GM12878 (cell line): ENCODE measurements at regions not wholly inside any gene's neighbourhood (a gene's known extent, or its start where the extent isn't known, plus 50 kb on each side); places are given as distances from the start of the nearest gene placed in this dataset.

ENCODE experiments used
- ATAC-seq: fragments of 200-7000 bp; cut with Tn5 transposase; 3 replicates; pipeline ENCODE4 v1.9.1; 2020; ENCODE audit warnings: mild to moderate bottlenecking, moderate library complexity
- BruUV-seq: library from RNA; stranded (reverse); fragments of 400-500 nt; replicated peaks from 2 replicates; lab custom pipeline; 2021; lab: Mats Ljungman, UMichigan
- CTCF ChIA-PET: fragments of 300-600 bp; sonication (Branson Sonifier 250); formaldehyde crosslinking; extraction: SDS; loops from one replicate; lab custom pipeline; 2021; ENCODE audit warnings: inconsistent platforms; lab: Yijun Ruan, JAX
- POLR2A ChIA-PET: fragments of 350-600 bp; formaldehyde crosslinking; extraction: SDS; loops from one replicate; lab custom pipeline; 2021; ENCODE audit warnings: inconsistent platforms; lab: Charles Lee
- RAD21 ChIA-PET: fragments of 300-600 bp; sonication (Branson Sonifier 250); formaldehyde crosslinking; loops from one replicate; lab custom pipeline; 2023; ENCODE audit warnings: antibody characterized with exemption; ENCODE audit not compliant: unreplicated experiment; lab: Charles Lee
- SMC1A ChIA-PET: fragments of 300-600 bp; sonication (Branson Sonifier 250); formaldehyde crosslinking; loops from one replicate; lab custom pipeline; 2023; ENCODE audit not compliant: unreplicated experiment, uncharacterized antibody; lab: Charles Lee
- DNase-seq: peaks from one replicate; pipeline ENCODE4 v3.0.0-alpha.2; 2011; ENCODE audit warnings: low read depth, low spot score
- FAIRE-seq: peaks from 3 replicates; lab custom pipeline; 2011; peaks lifted over from hg19 to GRCh38; lab: Jason Lieb, UNC
- H2AFZ ChIP-seq: 2 replicates; pipeline ENCODE4 v1.6.0; 2011; ENCODE audit warnings: low read depth, low read length, control low read depth; ENCODE audit not compliant: control insufficient read depth
- H3K27ac ChIP-seq: 2 replicates; pipeline ENCODE4 v1.5.1; 2011; ENCODE audit warnings: control low read depth; ENCODE audit not compliant: control insufficient read depth, insufficient read depth
- H3K27me3 ChIP-seq, 2 experiments: replicated peaks in 1 of 2; 2 replicates each; pipeline versions ENCODE4 v1.6.0 to v1.6.1; 2011; ENCODE audit warnings: low read length in 1 of 2; ENCODE audit not compliant: control insufficient read depth in 2 of 2, insufficient read depth in 2 of 2
- H3K36me3 ChIP-seq, 2 experiments: 2 replicates each; pipeline ENCODE4 v1.5.1; 2011; ENCODE audit warnings: low read length in 1 of 2; ENCODE audit not compliant: control insufficient read depth in 2 of 2, insufficient read depth in 2 of 2
- H3K4me1 ChIP-seq: 2 replicates; pipeline ENCODE4 v1.6.1; 2011; ENCODE audit warnings: mild to moderate bottlenecking, low read length, moderate library complexity, mixed read lengths; ENCODE audit not compliant: control insufficient read depth, insufficient read depth
- H3K4me2 ChIP-seq: 2 replicates; pipeline ENCODE4 v1.6.0; 2011; ENCODE audit warnings: control low read depth; ENCODE audit not compliant: control insufficient read depth, insufficient read depth
- H3K4me3 ChIP-seq: fragments of 200-600 bp; sonication (generic); 2 replicates; pipeline ENCODE4 v1.5.1; 2016
- H3K79me2 ChIP-seq: 2 replicates; pipeline ENCODE4 v1.6.0; 2011; ENCODE audit warnings: low read length; ENCODE audit not compliant: control insufficient read depth, insufficient read depth
- H3K9ac ChIP-seq: 2 replicates; pipeline ENCODE4 v1.8.0; 2011; ENCODE audit warnings: low read length, control low read depth, mixed read lengths; ENCODE audit not compliant: control insufficient read depth, insufficient read depth
- H3K9me3 ChIP-seq: replicated peaks from 3 replicates; pipeline ENCODE4 v1.5.1; 2011; ENCODE audit warnings: mild to moderate bottlenecking, low read length; ENCODE audit not compliant: control insufficient read depth, insufficient read depth
- H4K20me1 ChIP-seq: 2 replicates; pipeline ENCODE4 v1.6.0; 2011; ENCODE audit not compliant: control insufficient read depth, insufficient read depth
- CHD4 ChIP-seq: fragments of 200-600 bp; sonication (generic); IDR thresholded peaks from 2 replicates; pipeline ENCODE4 v1.6.1; 2016; ENCODE audit warnings: mild to moderate bottlenecking
- DPF2 ChIP-seq: fragments of 450-650 bp; IDR thresholded peaks from 2 replicates; pipeline ENCODE4 v1.6.1; 2017; ENCODE audit warnings: mild to moderate bottlenecking
- EED ChIP-seq: sonication (generic); IDR thresholded peaks from 2 replicates; pipeline ENCODE4 v1.6.1; 2016; ENCODE audit warnings: antibody characterized with exemption, low read depth
- IKZF1 ChIP-seq: fragments of 450-650 bp; conservative IDR thresholded peaks from 2 replicates; pipeline ENCODE4 v1.6.1; 2017; ENCODE audit warnings: antibody characterized with exemption, mild to moderate bottlenecking
- IKZF2 ChIP-seq, 2 experiments: fragments of 450-650 bp; IDR thresholded peaks; 2 replicates each; pipeline ENCODE4 v1.6.1; 2017; ENCODE audit warnings: mild to moderate bottlenecking in 2 of 2, moderate library complexity in 2 of 2
- KLF5 ChIP-seq: fragments of 450-650 bp; IDR thresholded peaks from 2 replicates; pipeline ENCODE4 v1.6.1; 2014; ENCODE audit warnings: mild to moderate bottlenecking; ENCODE audit not compliant: partially characterized antibody
- LARP7 ChIP-seq: fragments of 450-650 bp; IDR thresholded peaks from 2 replicates; pipeline ENCODE4 v1.6.1; 2017; ENCODE audit warnings: mild to moderate bottlenecking
- RUNX3 ChIP-seq: IDR thresholded peaks from 2 replicates; pipeline ENCODE4 v1.6.1; 2012; ENCODE audit warnings: low read length, inconsistent platforms
- SPI1 ChIP-seq: IDR thresholded peaks from 2 replicates; pipeline ENCODE4 v1.6.1; 2011; ENCODE audit warnings: low read depth, mild to moderate bottlenecking, low read length, moderate library complexity, borderline replicate concordance; ENCODE audit not compliant: insufficient read depth
- STAT1 ChIP-seq: fragments of 450-650 bp; conservative IDR thresholded peaks from 2 replicates; pipeline ENCODE4 v1.6.1; 2014; ENCODE audit warnings: antibody characterized with exemption, mild to moderate bottlenecking
- WGBS: methylation state at CpG from one replicate; pipeline ENCODE4 v1.1.6; 2016; ENCODE audit warnings: low lambda C conversion rate; ENCODE audit not compliant: insufficient replicate concordance, insufficient coverage; ENCODE audit errors: missing lambda C conversion rate; 5-methylcytosine and 5-hydroxymethylcytosine counted together
- in situ Hi-C: fragments of 300-500 bp; cut with MboI; formaldehyde crosslinking; loops from 9 replicates; pipeline ENCODE4 v1.14.3; 2018; ENCODE audit warnings: mixed read lengths
- intact Hi-C: fragments of 100-400 bp; cut with micrococcal nuclease; formaldehyde crosslinking; loops from one replicate; pipeline ENCODE4 v1.14.2; 2022; ENCODE audit not compliant: unreplicated experiment
- TF ChIP-seq, protein P1 (sequence below): fragments of 450-650 bp; IDR thresholded peaks from 2 replicates; pipeline ENCODE4 v1.6.1; 2017; ENCODE audit warnings: borderline replicate concordance

DNA sequence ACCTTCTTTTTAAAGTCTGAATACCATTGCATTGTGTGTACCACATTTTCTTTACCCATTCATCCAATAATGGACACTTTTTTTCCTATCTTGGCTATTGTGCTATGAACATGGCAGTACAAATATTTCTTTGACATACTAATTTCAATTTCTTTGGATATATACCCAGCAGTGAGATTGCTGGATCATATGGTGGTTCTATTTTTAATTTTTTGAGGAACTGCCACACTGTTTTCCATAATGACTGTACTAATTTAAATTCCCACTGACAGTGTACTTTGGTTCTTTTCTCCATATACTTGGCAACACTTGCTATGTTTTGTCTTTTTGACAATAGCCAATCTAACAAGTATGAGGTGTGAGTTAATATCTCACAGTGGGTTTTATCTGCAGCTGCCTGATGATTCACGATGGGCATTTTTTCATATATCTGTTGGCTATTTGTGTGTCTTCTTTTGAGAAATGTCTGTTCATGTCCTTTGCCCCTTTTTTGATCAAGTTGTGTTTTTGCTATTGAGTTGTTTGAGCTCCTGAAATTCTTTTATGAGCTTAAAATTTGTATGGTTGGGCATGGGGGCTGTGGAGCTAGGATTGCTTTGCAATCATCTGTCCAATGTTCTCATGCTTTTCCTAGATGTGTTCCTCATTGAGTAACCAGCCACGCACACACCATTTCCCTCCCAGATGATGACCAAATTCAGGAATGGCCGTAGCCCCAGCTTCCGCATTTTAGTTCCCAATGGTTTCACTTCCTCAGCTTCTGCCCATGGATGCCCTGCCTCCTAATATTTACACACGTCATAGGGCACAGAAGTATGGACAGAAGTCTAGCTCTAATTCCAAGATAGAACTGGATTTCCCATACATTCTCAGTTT is 380.0 kb upstream of the SGCG start:
- Histone ChIP-seq H3K27ac (no peak overlapping the region), H3K9ac (no peak overlapping the region), H3K27me3 (no peaks in the 10 kb centered on the region), H3K9me3 (no peaks in the 10 kb centered on the region), H3K4me2 (no peak overlapping the region), H3K4me1 (no peaks in the 10 kb centered on the region), H3K79me2 (no peaks in the 10 kb centered on the region), H4K20me1 (no peaks in the 10 kb centered on the region), H2AFZ (no peak overlapping the region), H3K36me3 (no peaks in the 10 kb centered on the region), H3K4me3 (no peak overlapping the region)
- 20% methylated on average over 5 of the region's 5 CpGs for WGBS
- peak; percentile 70 for TF ChIP-seq EED
- TF ChIP-seq RUNX3 = peak; percentile 15; the same call in 1 of the 2 replicates
- TF ChIP-seq CHD4 = no peak
- peak; percentile 60 for TF ChIP-seq IKZF1
- TF ChIP-seq IKZF2 (IDR thresholded peaks at IDR 0.05) = peak; percentile 39 to 49; a peak in 2 of 4 replicates
- no peak for TF ChIP-seq KLF5
- TF ChIP-seq SPI1 = peak; percentile 87
- 0 out of 2 replicates have a peak, but pooled peaks have one; percentile 20 for TF ChIP-seq DPF2
- no peak for TF ChIP-seq LARP7
- no peak for TF ChIP-seq STAT1
- TF ChIP-seq, protein P1, sequence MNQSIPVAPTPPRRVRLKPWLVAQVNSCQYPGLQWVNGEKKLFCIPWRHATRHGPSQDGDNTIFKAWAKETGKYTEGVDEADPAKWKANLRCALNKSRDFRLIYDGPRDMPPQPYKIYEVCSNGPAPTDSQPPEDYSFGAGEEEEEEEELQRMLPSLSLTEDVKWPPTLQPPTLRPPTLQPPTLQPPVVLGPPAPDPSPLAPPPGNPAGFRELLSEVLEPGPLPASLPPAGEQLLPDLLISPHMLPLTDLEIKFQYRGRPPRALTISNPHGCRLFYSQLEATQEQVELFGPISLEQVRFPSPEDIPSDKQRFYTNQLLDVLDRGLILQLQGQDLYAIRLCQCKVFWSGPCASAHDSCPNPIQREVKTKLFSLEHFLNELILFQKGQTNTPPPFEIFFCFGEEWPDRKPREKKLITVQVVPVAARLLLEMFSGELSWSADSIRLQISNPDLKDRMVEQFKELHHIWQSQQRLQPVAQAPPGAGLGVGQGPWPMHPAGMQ = no peak
- peak; percentile 12 for DNase-seq
- in situ Hi-C loops = loop anchor here (5.0 kb wide), 2 partner anchors 217 to 522 kb away; no protein-coding TSS in a partner anchor
- peak; percentile 40 for ATAC-seq
- POLR2A ChIA-PET = interaction anchor here (0.7 to 0.8 kb wide), 2 partner anchors 26 to 191 kb away, joined by 3 read pairs; no protein-coding TSS in a partner anchor
- SMC1A ChIA-PET = interaction anchor here (0.7 to 3.6 kb wide), 17 partner anchors 9 to 520 kb away, joined by 3 to 47 read pairs (median 3); no protein-coding TSS in a partner anchor
- RAD21 ChIA-PET = interaction anchor here (0.6 to 3.6 kb wide), 23 partner anchors 12 to 1163 kb away, joined by 3 to 84 read pairs (median 4); no protein-coding TSS in a partner anchor
- no TSS peak for BruUV-seq
- CTCF ChIA-PET = interaction anchor here (0.6 to 6.6 kb wide), 22 partner anchors 9 to 1175 kb away, joined by 3 to 108 read pairs (median 4); no protein-coding TSS in a partner anchor
- intact Hi-C loops = loop anchor here (1.0 to 5.0 kb wide), 4 partner anchors 112 to 377 kb away; no protein-coding TSS in a partner anchor
- FAIRE-seq = no peak
